Duodenal mucosa (tissue), 2 donors: ENCODE measurements at regions not wholly inside any gene's neighbourhood (a gene's known extent, or its start where the extent isn't known, plus 50 kb on each side); places are given as distances from the start of the nearest gene placed in this dataset.
"Not testable (repeated sequence)": the region's sequence is repeated elsewhere in the genome, so short reads cannot be mapped to it uniquely, and the experiment has no call there.

Experiments used
- H3K27ac ChIP-seq: one replicate; pipeline ENCODE4 v1.7.0; 2013; ENCODE audit warnings: low read depth, low read length
- H3K27me3 ChIP-seq, 2 donors: one replicate each; pipeline ENCODE4 v1.7.0; 2013; ENCODE audit warnings: low read length in 2 of 2, control low read depth in 1 of 2; ENCODE audit not compliant: insufficient read depth in 2 of 2, control insufficient read depth in 1 of 2
- H3K36me3 ChIP-seq, 2 donors: one replicate each; pipeline ENCODE4 v1.7.0; 2013; ENCODE audit warnings: low read length in 2 of 2, control low read depth in 1 of 2; ENCODE audit not compliant: insufficient read depth in 2 of 2, control insufficient read depth in 1 of 2
- H3K4me1 ChIP-seq, 2 donors: one replicate each; pipeline ENCODE4 v1.7.0; 2013; ENCODE audit warnings: low read length in 2 of 2, control low read depth in 1 of 2; ENCODE audit not compliant: insufficient read depth in 2 of 2, control insufficient read depth in 1 of 2
- H3K4me3 ChIP-seq, 2 donors: one replicate each; pipeline ENCODE4 v1.7.0; 2013; ENCODE audit warnings: low read length in 2 of 2, low read depth in 1 of 2
- H3K9ac ChIP-seq, 2 donors: one replicate each; pipeline ENCODE4 v1.7.0; 2013; ENCODE audit warnings: low read length in 2 of 2, low read depth in 1 of 2
- H3K9me3 ChIP-seq, 2 donors: one replicate each; pipeline ENCODE4 v1.7.0; 2013; ENCODE audit warnings: low read length in 2 of 2, control low read depth in 1 of 2; ENCODE audit not compliant: control insufficient read depth in 1 of 2

GRCh38 chr2:240191001-240191400, 50.5 kb upstream of the OTOS start:
- Histone ChIP-seq H3K4me1 (no peaks in the 10 kb centered on the region), H3K9ac (no peak overlapping the region), H3K27me3 (no peaks in the 10 kb centered on the region), H3K27ac (no peak overlapping the region), H3K4me3 (no peak overlapping the region), H3K9me3 (no peaks in the 10 kb centered on the region), H3K36me3 (no peaks in the 10 kb centered on the region)

- Histone ChIP-seq H3K9ac (no peak overlapping the region), H3K4me1 (no peaks in the 10 kb centered on the region), H3K4me3 (no peak overlapping the region), H3K27ac (no peak overlapping the region), H3K36me3 (no peaks in the 10 kb centered on the region), H3K9me3 (no peaks in the 10 kb centered on the region), H3K27me3 (no peaks in the 10 kb centered on the region)
Observed at GRCh38 chr2:240192661-240193060, 52.2 kb upstream of the OTOS start.

GRCh38 chr2:240194341-240194762, 53.9 kb upstream of the OTOS start:
- not testable (repeated sequence) for H3K9ac ChIP-seq, H3K4me3 ChIP-seq, H3K36me3 ChIP-seq, H3K9me3 ChIP-seq, H3K4me1 ChIP-seq, H3K27ac ChIP-seq, H3K27me3 ChIP-seq

- Histone ChIP-seq H3K4me1 (no peaks in the 10 kb centered on the region), H3K4me3 (no peak overlapping the region), H3K36me3 (no peaks in the 10 kb centered on the region), H3K27me3 (no peaks in the 10 kb centered on the region), H3K27ac (no peak overlapping the region), H3K9ac (no peak overlapping the region), H3K9me3 (no peaks in the 10 kb centered on the region)
Observed at GRCh38 chr2:240195316-240195861, 54.9 kb upstream of the OTOS start.

GRCh38 chr2:240196716-240197461, 56.4 kb upstream of the OTOS start:
- Histone ChIP-seq H3K4me3 (no peak overlapping the region), H3K36me3 (no peaks in the 10 kb centered on the region), H3K27me3 (no peaks in the 10 kb centered on the region), H3K9ac (no peak overlapping the region), H3K27ac (no peak overlapping the region), H3K4me1 (no peaks in the 10 kb centered on the region), H3K9me3 (no peaks in the 10 kb centered on the region)

GRCh38 chr2:240197462-240198139, 57.1 kb upstream of the OTOS start:
- Histone ChIP-seq H3K27ac (no peak overlapping the region), H3K27me3 (no peaks in the 10 kb centered on the region), H3K9ac (no peak overlapping the region), H3K9me3 (no peaks in the 10 kb centered on the region), H3K36me3 (no peaks in the 10 kb centered on the region), H3K4me1 (no peaks in the 10 kb centered on the region), H3K4me3 (no peak overlapping the region)

GRCh38 chr2:240198226-240198625, 57.8 kb upstream of the OTOS start:
- no peaks in the 10 kb centered on the region for H3K36me3 ChIP-seq
- H3K9me3 ChIP-seq: no peaks in the 10 kb centered on the region
- no peaks in the 10 kb centered on the region for H3K4me1 ChIP-seq
- H3K27ac ChIP-seq: no peak overlapping the region
- H3K27me3 ChIP-seq: peaks cover 0 to 3% of the 10 kb centered on the region in 2 donors
- H3K9ac ChIP-seq: no peak overlapping the region
- H3K4me3 ChIP-seq: no peak overlapping the region

GRCh38 chr2:240199133-240199870, 58.8 kb upstream of the OTOS start:
- Histone ChIP-seq H3K9ac (no peak overlapping the region), H3K4me3 (no peak overlapping the region), H3K27me3 (peaks cover 0 to 4% of the 10 kb centered on the region in 2 donors), H3K27ac (no peak overlapping the region), H3K4me1 (no peaks in the 10 kb centered on the region), H3K9me3 (no peaks in the 10 kb centered on the region), H3K36me3 (no peaks in the 10 kb centered on the region)

GRCh38 chr2:240200230-240201051, 60.0 kb upstream of the OTOS start:
- H3K4me3 ChIP-seq: no peak overlapping the region
- no peaks in the 10 kb centered on the region for H3K9me3 ChIP-seq
- no peaks in the 10 kb centered on the region for H3K4me1 ChIP-seq
- no peaks in the 10 kb centered on the region for H3K36me3 ChIP-seq
- H3K27me3 ChIP-seq: peaks cover 0 to 4% of the 10 kb centered on the region in 2 donors
- no peak overlapping the region for H3K27ac ChIP-seq
- H3K9ac ChIP-seq: no peak overlapping the region
